OCI-M1 (cell line): ENCODE measurements at regions not wholly inside any gene's neighbourhood (a gene's known extent, or its start where the extent isn't known, plus 50 kb on each side); places are given as distances from the start of the nearest gene placed in this dataset.
"Not testable (repeated sequence)": the region's sequence is repeated elsewhere in the genome, so short reads cannot be mapped to it uniquely, and the experiment has no call there.

Experiments used
- DNase-seq: peaks from one replicate; lab custom pipeline; 2025; lab: John Stamatoyannopoulos, UW

DNA sequence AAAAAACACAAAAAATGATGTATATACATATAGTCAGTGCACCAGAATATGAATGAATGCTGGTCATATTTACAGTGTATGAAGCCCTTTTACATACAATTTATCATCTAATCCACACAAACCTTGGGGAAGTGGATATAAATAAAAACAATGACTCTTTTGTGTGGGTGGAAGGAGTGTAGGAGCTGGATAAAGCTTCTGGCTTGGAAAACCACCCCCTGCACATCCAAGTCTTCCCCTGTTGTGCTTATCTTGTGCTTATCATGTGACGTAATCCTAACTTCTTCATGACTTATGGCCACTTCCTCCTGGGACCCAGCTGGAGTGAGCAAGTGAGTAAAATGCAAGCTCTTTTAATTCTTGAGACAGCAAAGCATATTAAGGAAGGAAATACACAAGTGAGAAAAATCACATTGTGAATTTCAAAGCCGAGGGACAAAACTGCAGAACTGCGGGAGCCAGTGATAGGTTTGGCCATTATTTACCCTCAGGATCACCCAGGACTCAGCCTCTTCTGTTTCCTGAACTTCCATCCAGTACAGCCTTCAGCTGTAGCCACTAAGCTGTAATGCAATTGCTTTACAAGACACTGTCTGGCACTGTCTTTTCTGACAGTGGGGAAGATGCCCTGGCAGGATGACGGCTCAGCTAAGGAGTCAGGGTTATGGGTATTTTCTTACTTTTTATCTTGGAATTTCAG lies 104.0 kb upstream of the PPM1J start:
- peak; percentile 87 for DNase-seq

DNA sequence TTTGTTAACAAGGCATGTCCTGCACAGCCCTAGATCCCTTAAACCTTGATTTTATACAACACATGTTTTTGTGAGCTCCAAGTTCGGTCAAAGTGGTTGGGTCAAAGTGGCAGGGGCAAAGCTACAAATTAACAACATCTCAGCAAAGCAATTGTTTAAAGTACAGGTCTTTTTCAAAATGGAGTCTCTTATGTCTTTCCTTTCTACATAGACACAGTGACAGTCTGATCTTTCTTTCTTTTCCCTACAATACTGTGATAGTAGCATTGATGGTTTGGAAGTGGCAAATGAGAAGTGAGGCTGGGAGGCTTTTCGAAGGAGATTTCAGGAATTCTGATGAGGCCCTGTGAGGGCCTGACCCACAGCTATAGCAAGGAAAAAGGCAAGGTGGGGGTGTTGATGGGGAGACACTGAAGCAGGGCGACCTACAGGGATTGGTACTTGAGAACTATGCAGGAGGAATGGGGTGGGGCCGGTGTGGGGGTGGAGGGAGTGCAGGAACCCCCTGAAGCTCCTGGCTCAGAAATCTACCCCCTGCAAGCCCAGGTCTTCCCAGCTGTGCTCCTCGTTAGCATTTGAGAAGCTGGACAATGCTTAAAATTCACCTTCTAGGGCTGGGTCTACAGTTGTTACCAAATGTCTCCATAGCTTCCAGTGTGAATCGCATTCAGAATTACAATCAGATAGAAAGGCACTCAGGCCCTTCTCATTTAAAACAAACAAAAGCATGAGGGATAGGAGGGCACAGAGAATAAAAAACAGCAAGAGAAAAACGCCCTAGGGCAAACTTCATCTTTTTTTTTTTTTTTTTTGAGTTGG lies 102.6 kb upstream of the PPM1J start:
- no peak for DNase-seq

DNA sequence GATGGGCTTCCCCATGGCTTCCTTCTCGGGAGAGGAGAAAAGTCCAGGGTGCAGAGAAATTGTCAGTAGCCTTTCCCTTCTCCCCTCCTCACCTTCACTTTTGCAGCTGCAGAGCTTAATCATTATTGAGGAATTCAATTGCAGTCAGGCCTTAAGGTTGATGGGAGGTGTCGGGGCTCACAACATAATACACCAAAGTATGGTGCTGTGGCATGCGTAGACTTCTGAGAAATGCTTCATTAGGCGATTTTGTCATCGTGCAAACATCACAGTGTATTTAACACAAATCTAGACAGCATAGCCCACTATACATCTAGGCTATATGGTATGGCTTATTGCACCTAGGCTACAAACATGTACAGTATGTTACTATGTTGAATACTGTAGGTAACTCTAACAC lies 100.2 kb upstream of the PPM1J start:
- no peak for DNase-seq

DNA sequence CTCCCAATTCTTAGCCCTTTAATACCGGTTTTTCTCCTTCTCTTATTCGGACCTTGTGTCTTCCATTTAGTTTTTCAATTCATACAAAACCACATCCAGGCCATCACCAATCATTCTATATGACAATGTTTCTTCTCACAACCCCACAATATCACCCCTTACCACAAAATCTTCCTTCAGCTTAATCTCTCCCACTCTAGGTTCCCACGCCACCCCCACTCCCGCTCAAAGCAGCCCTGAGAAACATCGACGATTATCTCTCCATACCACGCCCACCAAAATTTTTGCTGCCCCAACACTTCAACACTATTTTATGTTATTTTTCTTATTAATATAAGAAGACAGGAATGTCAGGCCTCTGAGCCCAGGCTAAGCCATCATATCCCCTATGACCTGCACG lies 99.5 kb upstream of the PPM1J start:
- not testable (repeated sequence) for DNase-seq

DNA sequence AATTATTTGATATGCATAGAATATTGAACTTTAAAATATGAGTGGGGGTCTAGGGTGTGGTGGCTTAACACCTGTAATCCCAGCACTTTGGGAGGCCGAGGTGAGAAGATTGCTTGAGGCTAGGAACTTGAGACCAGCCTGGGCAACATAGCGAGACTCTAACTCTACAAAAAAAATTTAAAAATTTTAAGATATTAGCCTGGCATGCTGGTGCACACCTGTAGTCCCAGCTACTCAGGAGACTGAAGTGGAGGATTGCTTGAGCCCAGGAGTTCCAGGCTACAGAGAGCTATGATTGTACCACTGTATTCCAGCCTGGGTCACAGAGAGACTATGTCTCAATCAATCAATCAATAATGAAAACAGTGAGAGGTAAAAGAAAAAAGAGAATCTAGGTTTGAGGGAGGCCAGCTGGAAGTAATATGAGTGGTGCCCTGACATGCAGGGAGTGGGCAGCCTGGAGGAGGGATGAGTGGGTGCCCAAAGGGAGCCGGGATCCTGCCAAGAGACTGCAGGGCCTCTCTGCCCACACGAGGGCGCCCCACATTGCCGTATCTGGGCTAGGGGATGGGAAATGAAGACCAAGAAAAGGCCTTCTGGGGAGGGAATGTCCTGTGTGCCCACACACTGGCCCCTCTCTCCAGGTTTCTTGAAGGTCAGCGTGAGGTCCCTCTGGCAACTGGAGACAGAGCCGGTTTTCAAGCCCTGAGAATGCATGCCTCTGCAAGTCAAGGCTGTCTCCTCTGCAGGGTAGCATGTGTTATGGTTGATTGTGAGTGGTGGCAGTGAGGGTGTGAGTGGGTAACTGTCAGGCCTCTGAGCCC lies 93.9 kb upstream of the PPM1J start:
- DNase-seq: peak; percentile 85

DNA sequence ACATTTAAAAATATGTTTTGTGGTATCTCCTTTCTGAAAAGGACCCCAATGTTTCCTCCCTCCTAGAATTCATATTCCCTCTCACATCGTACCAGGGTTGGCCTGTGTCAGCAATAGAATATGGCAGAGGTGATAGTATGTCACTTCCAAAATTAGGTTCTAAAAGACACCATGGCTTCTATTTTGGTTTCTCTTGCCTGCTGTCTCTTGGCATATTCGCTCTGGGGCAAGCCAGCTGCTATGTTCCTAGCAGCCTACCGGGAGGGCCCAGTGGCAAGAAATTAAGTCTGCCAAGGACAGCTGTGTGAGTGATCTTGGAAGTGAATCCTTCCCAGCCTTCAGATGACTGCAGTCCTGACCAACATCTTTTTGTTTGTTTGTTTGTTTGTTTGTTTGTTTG lies 92.9 kb upstream of the PPM1J start:
- DNase-seq: no peak

DNA sequence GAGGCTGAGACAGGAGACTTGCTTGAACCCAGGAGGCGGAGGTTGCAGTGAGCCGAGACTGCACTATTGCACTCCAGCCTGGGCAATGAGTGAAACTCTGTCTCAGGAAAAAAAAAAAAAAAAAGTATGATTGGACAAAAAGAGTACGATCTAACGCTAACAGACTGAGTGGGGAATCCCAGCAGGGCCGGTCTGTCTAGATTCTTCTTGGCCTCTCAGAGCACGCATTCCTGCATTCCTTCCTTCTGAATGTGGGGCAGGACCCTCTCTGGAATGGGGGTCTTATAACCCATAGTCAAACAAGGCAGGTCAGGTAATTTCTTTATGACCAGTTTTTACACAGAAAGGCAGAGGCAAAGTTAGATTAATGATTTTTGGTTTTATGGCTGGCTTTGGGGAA lies 92.0 kb upstream of the PPM1J start:
- DNase-seq: no peak

DNA sequence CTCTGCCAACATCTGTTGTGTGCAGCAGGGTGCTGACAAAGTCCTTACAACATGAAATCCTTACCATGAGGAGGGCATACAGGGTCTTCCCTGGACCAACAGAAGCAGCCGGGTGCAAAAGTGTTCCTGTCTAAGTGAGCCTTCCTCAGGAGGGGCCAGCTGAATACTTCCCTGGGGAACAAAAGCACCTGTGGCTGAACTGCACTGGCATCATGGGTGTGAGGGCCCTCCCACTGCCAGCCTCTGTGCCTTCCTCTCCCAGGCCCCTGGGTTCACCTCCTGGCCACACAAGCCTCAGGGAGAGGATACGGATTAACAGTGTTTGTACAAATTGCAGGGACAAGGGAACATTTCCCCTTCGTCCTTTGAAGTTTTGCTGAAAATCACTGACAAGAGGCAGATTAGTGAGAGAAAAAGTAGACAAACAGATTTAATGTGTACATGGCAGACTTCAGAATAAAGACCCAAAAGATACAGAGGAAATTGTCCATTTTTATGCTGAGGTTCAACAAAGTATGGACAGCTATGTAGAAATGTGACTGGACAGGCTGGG lies 91.0 kb upstream of the PPM1J start:
- DNase-seq: no peak

DNA sequence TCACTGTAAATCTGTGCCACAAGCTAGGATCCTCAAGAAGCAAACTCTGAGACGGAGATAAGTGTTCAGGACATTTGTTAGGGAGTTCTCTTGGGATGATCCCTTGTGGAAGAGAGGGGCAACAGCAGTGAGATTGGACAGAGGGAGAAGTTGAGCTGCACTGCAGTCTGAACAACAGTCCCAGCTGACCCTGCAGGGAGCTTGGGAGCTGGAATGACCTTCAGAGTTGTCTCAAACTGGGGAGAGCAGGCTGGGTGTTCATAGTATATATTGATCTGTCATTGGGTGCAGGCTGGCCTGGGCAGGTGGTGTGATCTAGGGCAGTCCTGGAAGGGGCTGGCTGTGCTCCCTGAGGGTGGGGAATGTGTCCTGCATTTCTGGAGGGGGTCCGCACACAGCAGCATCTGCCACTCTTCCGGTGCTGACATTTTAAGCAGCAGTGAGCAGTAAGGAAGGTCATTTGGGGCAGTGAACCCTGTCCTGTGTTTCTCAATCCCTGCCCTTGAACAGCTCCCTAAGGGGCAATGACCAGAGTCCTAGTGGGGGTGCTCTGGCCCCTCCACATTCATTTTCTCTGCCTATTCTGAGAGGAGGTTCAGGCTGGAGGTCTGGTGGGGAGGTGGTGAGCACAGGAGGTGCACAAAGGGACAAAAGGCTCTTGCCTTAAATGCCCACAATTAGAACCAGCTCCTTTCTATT lies 90.2 kb upstream of the PPM1J start:
- DNase-seq: no peak

DNA sequence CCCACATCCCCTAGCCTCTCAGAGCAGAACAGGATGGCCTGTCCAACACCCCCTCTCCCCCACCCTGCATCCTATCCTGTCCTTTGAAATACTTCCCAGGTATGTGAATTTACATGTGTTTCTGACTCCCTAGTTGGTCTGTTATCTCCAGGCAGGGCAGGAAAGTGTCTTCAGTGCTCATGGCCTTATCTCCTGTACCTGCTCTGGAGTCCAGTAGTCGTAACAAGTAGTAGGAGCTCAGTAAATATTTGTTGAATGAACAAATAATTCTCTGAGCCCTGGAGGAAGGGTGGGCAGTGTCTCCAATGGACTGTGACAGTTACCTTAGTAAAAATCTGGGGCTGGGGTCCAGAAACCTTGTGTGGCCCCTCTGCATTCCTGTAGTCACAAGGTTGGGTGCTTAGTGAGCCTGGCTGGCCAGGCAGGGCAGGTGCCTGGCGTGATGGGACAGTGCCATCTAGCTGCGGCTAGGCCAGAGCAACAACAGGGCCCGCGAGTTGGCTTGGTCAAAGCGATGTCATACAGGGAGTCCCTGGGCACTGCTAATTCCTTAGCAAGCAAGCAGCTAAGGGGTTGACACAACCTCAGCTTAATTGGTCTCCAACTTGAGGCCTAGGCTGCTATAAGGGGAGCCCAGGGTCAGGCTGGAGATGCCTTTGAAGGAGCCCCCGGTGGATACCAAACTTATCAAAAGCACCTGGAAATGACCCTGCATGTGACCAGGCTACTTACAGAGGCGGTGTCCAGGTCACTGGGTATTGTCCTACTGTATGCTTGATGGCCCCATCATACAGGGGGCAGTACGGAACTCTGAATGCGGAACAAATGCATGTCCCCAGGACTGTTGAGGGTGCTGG lies 89.0 kb upstream of the PPM1J start:
- DNase-seq: peak; percentile 82

DNA sequence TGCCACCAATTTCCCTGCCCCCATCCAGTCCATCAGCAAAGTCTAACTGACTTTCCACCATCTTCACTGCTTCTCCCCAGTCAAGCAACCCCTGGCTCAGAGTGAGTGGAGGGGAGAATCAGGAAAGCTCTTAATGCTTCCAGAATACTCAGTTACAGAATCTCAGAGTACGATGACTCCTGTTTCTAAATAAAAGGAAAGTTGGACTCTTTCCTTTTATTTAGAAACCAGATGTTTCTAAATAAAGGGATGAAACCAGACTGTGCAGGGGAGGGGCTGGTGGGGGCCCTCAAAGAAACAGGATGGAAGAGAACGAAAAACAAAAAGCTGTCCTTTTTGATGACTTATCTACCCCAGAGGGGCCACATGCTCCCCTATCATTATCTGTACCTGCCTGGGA lies 85.2 kb upstream of the PPM1J start:
- DNase-seq: no peak

DNA sequence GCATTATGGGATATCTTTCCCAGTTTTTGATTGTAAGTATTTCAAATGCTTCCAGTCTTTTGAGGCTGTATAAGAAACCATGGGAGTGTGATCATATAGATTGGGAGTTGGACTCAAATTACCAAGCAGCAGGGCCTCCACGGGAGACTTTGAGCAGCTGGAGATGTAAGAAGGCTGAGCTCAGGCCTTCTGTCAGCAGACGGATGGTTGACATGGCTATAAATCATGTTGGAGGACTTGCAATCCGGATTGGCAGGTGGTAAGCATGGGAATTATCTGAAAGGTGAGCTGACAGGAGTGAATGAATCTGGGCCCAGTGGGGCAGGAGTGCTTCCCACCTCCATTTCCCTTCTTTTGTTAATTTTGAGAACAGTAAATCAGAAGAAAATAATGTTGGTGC lies 83.2 kb upstream of the PPM1J start:
- DNase-seq: no peak

DNA sequence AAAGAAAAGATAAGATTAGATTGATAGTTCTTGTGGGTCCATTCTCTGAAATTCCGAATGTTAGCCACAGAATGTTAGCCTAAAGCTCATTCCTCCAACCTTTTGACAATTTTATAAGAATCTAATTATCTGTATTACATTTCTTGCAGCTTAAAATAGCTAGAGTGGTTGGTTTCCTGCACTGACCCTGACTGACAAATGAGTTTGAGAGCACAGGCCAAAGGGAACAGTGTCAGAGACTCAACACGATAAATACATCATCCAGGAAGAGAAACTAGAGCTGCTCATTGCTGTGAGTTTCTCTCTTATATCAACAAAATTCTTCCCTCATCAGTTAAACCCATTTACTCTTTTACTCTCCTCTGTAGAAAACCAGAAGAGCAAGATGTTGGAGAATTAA lies 82.1 kb upstream of the PPM1J start:
- DNase-seq: no peak

DNA sequence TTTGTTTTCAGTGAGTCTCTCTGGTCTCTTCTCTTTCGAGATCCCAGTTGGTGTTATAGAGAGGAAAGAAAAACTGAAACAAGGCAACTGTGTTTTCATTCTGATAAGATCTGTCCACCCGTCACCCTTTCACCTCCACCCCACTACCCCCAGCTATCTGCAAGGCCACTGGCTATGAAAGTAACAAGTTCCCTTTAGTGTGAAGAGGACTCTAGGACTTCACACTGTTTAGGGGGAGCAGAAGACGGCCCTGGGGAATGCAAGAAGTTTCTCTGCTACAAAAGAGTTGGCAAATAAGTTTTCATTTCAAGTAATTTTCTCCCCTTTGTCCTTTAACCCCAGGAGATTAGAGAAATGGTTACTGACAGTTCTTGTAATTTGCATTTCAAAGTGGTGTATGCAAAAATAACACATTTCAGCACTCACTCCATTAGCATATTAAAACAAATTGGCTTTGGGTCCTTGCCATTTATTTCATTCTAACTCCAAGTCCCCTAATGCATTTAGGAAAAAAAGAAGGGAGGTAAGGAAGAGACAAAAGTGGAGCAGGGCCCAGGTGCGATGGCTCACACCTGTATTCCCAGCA lies 79.6 kb upstream of the PPM1J start:
- peak; percentile 77 for DNase-seq

DNA sequence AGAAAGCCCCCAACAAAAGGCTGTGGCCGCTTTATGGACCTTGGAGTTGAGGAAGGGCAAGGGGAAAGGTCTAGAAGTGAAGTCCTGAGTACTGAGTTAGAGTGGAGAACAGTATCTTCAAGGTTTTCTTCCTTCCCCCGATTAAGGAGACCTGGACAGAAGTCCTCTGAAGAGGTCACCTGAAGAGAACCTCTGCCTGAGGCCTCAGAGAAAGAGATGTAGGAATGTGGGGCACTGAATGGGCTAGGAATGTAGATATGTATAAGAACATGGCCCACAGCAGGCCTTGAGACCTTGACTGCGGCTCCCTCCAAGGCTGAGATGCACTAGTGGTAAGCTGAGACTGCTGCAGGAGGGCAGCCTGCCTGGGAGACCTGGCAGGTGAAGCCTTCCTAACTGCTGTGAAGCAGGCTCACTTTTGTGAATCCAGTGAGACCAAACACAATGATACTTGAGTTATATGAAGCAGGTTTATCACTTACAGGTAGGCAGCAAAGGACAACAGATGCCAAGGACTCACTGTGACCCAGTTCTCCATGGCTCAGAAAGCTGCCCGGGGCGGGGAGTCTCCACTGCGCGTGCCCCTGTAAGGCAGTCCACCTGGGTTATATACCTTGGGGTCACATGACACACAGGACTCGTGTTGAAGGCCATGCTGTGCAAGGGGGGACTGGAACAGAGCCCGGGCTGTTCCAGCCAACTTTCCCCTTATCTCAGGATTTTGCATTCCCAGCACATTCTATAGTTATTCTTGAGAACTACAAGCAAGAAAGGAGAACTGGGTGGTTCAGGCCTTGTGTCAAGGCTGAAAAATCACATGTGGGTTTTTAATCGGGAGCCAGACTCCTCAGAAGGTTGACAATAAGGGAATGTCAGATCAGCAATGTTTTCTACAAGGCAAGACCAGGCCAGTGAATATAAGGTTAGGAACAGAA lies 78.8 kb upstream of the PPM1J start:
- DNase-seq: no peak

DNA sequence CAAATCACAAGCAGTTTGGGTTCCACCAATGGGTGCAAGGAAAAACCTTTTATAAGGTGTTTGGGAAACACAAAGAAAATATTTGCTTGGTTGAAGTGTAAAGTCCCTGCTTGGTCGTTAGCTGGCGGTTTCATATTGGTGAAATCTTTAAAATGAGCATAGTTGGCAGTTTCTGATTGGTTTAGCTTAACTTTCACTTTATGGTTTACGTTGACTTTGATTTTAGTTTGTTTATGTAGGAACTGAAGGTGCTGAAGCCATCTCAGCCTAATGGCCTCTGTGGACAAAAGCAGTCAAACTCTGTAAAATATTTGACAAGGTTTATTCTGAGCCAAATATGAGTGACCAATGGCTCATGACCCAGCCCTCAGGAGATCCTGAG lies 76.6 kb upstream of the PPM1J start:
- DNase-seq: no peak

DNA sequence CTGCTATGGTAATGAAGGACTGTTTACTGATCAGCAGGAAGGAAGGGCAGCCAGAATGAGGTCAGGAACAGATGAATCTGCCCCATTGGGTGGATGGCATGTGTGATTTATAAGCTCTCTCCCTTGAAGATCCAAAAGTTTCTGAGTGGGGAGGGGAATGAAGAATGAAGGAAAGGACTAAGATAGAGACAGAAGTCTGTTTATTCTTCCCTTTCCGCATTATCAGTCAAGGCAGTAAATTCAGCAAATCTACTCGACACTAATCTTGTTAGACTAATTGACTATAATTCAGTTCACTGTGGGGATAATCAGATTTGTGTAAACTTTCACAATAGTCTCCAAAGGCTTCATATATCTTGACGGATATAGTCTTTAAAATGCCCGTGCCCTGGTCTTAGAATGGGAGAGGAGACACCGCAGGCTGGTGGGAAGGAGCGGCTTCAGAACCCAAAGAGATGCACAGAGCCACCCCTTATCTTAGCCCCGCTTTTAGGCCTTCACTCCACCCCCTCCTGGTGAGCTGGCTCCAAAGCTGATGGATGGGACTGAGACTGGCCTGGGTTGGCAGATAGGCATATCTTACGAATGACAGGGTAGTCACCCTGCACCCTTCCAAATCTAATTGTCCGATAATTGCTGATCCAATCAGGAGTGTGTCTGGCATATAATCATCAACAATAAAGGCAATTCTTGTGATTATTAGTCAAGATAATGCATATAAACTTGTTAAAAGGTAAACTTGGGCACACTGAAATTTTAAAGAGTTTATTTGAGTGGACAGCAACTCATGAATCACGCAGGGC lies 76.0 kb upstream of the PPM1J start:
- no peak for DNase-seq

DNA sequence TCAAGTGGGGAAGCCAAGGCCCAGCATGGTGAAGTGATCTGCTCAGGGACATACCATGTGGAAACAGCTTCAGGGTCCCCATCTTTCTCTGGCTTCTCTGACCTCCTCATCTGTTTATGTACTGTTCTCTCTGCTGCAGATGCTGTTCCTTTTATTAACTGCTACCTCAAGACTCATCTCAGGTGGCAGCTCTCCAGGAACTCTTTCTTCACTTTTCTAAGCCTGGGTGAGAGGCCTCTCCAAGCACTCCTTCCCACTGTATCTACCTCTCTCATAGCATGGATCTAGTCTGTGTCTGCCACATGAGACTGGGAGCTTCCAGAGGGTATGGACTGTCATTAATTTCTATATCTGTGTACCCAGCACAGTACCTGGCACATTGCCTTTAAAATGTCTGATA lies 73.4 kb upstream of the PPM1J start:
- no peak for DNase-seq

DNA sequence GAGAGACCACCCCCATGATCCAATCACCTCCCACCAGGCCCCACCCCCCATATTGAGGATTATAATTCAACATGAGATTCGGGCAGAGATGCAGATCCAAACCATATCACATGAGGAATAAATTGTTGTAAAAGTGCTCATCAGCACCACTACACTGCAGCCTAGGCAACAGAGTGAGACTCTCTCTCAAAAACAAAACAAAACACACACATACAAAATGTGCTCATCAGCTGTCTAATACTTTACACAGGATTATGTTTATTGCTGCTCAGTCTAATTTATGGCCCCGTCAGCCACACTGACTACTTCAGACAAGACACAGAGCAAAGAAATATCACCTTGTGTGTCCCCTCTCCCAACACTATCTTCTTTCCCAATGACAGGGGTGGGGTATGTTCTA lies 72.9 kb upstream of the PPM1J start:
- no peak for DNase-seq
